ENCODE measurements at regions not wholly inside any gene's neighbourhood (a gene's known extent, or its start where the extent isn't known, plus 50 kb on each side); places are given as distances from the start of the nearest gene placed in this dataset.
"Not testable (repeated sequence)": the region's sequence is repeated elsewhere in the genome, so short reads cannot be mapped to it uniquely, and the experiment has no call there.

DNA sequence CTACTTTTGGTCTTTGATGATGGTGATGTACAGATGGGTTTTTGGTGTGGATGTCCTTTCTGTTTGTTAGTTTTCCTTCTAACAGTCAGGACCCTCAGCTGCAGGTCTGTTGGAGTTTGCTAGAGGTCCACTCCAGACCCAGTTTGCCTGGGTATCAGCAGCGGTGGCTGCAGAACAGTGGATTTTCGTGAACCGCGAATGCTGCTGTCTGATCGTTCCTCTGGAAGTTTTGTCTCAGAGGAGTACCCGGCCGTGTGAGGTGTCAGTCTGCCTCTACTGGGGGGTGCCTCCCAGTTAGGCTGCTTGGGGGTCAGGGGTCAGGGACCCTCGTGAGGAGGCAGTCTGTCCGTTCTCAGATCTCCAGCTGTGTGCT, 56.6 kb upstream of the TNFAIP8 start:
- DNase-seq = not testable (repeated sequence)

DNA sequence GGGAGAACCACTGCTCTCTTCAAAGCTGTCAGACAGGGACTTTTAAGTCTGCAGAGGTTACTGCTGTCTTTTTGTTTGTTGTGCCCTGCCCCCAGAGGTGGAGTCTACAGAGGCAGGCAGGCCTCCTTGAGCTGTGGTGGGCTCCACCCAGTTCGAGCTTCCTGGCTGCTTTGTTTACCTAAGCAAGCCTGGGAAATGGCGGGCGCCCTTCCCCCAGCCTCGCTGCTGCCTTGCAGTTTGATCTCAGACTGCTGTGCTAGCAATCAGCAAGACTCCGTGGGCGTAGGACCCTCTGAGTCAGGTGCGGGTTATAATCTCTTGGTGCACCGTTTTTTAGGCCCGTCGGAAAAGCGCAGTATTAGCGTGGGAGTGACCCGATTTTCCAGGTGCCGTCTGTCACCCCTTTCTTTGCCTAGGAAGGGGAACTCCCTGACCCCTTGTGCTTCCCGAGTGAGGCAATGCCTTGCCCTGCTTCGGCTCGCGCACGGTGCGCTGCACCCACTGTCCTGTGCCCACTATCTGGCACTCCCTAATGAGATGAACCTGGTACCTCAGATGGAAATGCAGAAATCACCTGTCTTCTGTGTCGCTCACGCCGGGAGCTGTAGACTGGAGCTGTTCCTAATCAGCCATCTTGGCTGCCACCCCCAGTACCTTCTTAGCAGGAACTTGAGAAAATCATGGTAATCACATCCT, 56.1 kb upstream of the TNFAIP8 start:
- peak; percentile 89 for DNase-seq

DNA sequence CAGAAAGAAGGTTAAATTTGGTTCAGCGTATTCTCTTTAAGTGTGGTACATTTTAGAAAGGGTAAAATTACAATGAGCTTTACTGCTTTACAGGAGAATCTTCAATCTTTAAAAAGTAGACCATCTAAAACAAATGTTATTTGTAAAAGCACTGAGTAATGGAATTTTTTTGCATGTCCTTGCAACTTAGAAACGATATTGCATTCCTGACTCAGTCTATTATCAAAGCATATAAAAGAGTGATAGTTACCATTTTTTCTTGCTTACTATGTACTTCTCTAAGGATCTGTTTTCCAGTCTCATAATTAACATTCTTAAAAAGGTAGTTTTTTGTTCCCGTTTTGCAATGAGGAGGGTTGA, 55.5 kb upstream of the TNFAIP8 start:
- DNase-seq = no peak

DNA sequence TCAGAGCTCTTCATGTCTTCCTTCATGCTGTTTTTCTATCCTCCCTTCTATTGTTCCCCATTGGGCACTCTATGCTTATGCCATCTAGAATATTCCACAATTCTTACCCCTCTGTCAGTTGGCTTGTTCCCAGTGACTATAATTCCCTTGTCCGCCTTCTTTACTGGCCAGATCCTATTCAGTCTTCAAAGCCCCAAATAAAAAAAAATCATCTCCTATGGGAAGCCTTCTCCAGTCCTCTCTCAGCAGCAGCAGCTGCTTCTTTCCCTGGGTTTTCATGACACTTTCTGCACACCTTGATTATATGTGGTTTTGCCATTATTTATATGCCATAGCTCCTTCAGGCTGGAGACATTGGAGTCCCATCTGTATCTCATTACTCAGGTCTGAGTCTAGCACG, 54.6 kb upstream of the TNFAIP8 start:
- DNase-seq = no peak

DNA sequence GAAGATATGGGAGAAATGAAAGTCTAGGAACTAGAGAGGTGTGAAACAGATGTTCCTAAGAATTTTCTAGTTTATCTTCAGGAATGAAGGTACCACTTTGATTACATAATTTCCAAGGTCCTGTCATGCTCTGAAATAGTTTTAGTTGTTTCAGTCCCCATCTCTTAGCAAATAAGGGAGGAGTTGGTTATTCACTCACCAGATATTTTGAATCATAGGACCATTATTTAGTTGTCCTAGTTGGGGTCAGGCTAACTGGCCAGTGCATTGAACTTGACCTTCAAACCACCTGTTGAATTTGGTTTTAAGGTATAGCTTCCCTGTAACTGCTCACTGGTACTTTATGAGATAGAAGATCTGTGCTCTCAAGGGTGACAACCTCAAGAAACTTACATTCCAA, 53.9 kb upstream of the TNFAIP8 start:
- DNase-seq = no peak

DNA sequence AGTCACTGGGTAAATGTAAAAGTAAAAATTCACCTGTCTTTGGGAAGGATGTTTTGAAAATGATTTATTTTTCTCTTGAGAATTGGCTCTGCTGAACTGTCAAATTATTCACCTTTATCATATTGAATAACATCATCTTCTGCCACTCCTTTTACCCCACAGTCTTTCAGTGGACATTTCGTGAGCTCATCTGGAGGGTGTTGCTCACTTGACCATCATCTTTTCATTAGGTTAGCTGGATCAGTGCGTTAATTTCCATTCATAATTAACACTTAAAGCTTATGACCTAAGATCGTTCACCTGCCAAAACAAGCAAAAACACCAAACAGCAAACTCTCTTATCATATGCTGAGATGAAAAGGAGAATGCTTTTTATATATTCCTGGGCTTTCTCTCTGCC, 53.4 kb upstream of the TNFAIP8 start:
- DNase-seq = no peak

DNA sequence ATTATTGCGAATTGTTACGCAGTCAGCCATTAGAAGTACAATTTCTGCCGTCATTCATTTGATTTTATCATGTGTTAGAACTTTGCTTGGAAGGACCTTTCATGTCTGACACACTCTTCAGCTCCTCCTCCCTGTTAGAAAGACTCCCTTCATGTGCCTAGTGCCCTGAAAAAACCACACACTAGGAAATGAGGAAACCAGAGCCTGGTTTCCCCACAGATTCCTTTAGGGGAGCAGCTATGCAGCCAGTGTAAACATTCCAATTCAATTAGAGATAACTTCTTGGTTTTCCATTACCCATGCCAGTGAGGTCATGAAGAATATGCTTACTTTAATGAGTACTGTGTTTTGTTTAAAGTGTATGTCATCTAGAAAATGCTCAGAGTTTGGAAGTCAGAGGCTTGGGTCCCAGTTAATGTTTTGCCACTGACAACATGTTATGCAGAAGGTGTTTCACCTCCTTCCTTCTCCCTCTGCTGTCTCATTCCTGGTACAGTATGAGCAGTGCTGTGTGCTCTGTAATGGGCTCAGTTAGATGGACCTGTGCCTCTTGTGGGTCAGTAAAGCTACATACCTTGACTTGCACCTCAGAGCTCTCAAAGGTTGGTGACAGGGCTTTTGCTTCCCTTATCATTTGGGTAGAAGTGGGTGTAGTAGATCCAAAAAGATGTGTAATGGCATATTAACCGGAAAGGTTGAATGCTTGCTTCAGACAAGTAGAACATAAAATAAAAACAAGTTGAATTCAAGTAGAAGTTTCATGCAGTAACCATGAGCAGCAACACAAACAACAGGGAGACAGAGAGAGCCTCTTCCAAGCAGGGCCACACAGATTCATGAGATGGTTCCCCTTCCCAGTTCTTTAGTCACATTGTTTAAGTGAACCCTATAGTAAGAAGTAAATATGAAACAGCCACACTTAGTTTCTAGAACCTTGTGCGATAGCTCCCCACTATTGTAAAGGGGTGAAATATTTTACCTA, 52.6 kb upstream of the TNFAIP8 start:
- peak in 1 of 2 donors; percentile 26 for DNase-seq

DNA sequence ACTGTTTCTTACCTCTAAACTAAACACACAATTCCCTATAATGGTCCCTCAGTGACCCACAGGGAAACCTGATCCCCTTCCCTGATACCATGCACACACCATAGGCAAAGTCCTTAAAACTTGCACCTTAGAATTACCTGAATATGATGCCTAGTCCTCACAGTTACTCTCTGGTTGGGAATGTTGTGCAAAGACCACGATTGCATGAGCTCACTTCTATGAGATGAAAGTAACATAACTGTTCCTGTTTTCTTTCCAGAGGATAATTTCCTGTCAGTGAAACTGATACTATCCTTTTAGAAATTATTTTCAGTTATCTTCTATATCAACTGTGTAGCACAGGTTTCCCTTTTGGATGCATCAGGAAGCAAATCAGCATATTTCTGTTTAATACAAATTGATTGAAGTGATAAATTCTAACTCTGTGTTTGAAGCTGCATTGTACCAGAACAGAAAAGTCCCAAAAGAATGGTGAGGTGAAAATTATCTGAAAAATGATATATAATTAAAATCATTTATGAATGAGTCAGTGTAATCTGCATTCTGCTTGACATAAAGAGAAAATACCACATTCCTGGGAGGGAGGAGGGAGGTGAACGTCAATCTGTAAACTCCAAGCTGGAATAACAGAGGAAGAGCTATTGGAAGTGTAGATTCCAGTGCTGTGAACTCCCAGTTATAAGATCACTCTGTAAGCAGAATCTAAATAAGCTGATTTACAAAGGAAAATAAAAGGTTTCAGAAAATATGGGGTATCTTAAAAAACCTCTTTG, 51.2 kb upstream of the TNFAIP8 start:
- no peak for DNase-seq

Measured in CD4-positive, alpha-beta T cell treated with Interleukin-4 for 1 hour (primary cell).